KMS-11 (cell line): ENCODE measurements at regions not wholly inside any gene's neighbourhood (a gene's known extent, or its start where the extent isn't known, plus 50 kb on each side); places are given as distances from the start of the nearest gene placed in this dataset.

Source experiments
- H2AFZ ChIP-seq: fragments of 200-600 bp; sonication (generic); 2 replicates; pipeline ENCODE4 v1.6.1; 2016; ENCODE audit warnings: antibody characterized with exemption, mixed run types, low read depth
- H3K27ac ChIP-seq: fragments of 200-600 bp; sonication (generic); 2 replicates; pipeline ENCODE4 v1.6.1; 2016; ENCODE audit warnings: mild to moderate bottlenecking, mixed run types
- H3K27me3 ChIP-seq: fragments of 200-600 bp; sonication (generic); 2 replicates; pipeline ENCODE4 v1.6.1; 2017; ENCODE audit warnings: mild to moderate bottlenecking, low read depth, mixed run types, moderate library complexity; ENCODE audit not compliant: insufficient read depth
- H3K36me3 ChIP-seq: fragments of 200-600 bp; sonication (generic); 2 replicates; pipeline ENCODE4 v1.6.1; 2017; ENCODE audit warnings: mild to moderate bottlenecking, mixed run types; ENCODE audit not compliant: insufficient read depth
- H3K4me1 ChIP-seq: fragments of 200-600 bp; sonication (generic); 2 replicates; pipeline ENCODE4 v1.6.1; 2016; ENCODE audit warnings: mild to moderate bottlenecking, low read depth, mixed run types; ENCODE audit not compliant: poor library complexity, severe bottlenecking
- H3K4me2 ChIP-seq: fragments of 200-600 bp; sonication (generic); 2 replicates; pipeline ENCODE4 v1.7.0; 2016; ENCODE audit warnings: mild to moderate bottlenecking, mixed run types
- H3K4me3 ChIP-seq: fragments of 200-600 bp; sonication (generic); IDR thresholded peaks from 2 replicates; pipeline ENCODE4 v1.6.1; 2017; ENCODE audit warnings: low read depth, low read length, mixed read lengths; ENCODE audit not compliant: insufficient read depth
- H3K79me2 ChIP-seq: fragments of 200-600 bp; sonication (generic); 2 replicates; pipeline ENCODE4 v1.6.1; 2016; ENCODE audit warnings: low read depth, mixed run types; ENCODE audit not compliant: insufficient read depth
- H3K9ac ChIP-seq: fragments of 200-600 bp; sonication (generic); 2 replicates; pipeline ENCODE4 v1.6.1; 2016; ENCODE audit warnings: mild to moderate bottlenecking, mixed run types
- H4K20me1 ChIP-seq: fragments of 200-600 bp; sonication (generic); 2 replicates; pipeline ENCODE4 v1.6.1; 2016; ENCODE audit warnings: mild to moderate bottlenecking, mixed run types; ENCODE audit not compliant: insufficient read depth
- TF ChIP-seq, protein P1 (sequence below): fragments of 200-600 bp; sonication (generic); conservative IDR thresholded peaks from 2 replicates; pipeline ENCODE4 v1.6.1; 2017; ENCODE audit warnings: low read depth, mild to moderate bottlenecking, antibody characterized with exemption, low read length, moderate library complexity, mixed read lengths

DNA sequence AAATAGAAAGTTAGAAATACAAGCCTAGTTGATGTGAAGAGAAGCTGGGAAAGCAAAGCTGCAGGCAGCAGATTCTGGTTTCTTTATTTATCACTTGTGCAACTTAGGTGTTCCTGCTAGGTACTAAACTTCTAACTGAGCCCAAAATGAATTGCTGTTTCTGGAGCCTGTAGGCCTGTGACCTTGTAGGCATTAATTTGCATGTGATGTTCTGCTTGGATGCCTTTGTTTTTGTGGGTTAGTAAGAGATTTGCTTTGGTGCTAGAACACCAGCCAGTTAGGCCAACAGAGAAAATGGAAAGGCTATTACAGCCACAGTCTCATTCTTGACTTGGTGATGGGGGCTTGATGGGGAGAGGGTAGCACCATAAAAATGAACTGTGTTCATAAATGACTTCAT is 370.7 kb downstream of the PPP1R3A start:
- H3K4me1 ChIP-seq = no peaks in the 10 kb centered on the region
- no peak overlapping the region for H3K4me3 ChIP-seq
- H4K20me1 ChIP-seq = no peaks in the 10 kb centered on the region
- H2AFZ ChIP-seq = no peak overlapping the region
- no peak overlapping the region for H3K9ac ChIP-seq
- H3K27ac ChIP-seq = no peak overlapping the region
- no peaks in the 10 kb centered on the region for H3K79me2 ChIP-seq
- TF ChIP-seq, protein P1, sequence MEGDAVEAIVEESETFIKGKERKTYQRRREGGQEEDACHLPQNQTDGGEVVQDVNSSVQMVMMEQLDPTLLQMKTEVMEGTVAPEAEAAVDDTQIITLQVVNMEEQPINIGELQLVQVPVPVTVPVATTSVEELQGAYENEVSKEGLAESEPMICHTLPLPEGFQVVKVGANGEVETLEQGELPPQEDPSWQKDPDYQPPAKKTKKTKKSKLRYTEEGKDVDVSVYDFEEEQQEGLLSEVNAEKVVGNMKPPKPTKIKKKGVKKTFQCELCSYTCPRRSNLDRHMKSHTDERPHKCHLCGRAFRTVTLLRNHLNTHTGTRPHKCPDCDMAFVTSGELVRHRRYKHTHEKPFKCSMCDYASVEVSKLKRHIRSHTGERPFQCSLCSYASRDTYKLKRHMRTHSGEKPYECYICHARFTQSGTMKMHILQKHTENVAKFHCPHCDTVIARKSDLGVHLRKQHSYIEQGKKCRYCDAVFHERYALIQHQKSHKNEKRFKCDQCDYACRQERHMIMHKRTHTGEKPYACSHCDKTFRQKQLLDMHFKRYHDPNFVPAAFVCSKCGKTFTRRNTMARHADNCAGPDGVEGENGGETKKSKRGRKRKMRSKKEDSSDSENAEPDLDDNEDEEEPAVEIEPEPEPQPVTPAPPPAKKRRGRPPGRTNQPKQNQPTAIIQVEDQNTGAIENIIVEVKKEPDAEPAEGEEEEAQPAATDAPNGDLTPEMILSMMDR = no peak
- H3K4me2 ChIP-seq = no peak overlapping the region
- H3K36me3 ChIP-seq = no peaks in the 10 kb centered on the region
- H3K27me3 ChIP-seq = no peaks in the 10 kb centered on the region

DNA sequence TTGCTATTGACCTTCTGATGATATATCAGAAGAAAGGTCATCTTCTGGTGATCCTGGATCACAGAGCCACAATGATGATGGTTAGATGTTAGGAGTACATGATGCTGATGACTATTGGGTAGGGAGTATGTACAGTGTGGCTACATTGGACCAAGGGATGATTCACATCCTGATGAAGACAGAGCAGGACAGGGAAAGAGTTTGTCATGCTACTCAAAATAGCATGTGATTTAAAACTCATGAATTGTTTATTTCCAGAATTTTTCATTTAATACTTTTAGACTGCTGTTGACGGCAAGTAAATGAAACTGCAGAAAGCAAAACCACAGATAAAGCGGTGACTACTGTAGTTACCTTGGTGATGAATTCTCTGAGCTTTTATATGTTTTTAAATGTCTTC is 397.3 kb downstream of the PPP1R3A start:
- peaks cover 6% of the 10 kb centered on the region for H3K4me1 ChIP-seq
- H3K27ac ChIP-seq = no peak overlapping the region
- H2AFZ ChIP-seq = no peak overlapping the region
- H3K27me3 ChIP-seq = no peaks in the 10 kb centered on the region
- no peaks in the 10 kb centered on the region for H4K20me1 ChIP-seq
- H3K9ac ChIP-seq = no peak overlapping the region
- H3K36me3 ChIP-seq = no peaks in the 10 kb centered on the region
- no peak overlapping the region for H3K4me3 ChIP-seq
- H3K79me2 ChIP-seq = no peaks in the 10 kb centered on the region
- H3K4me2 ChIP-seq = no peak overlapping the region
- TF ChIP-seq, protein P1 = no peak

DNA sequence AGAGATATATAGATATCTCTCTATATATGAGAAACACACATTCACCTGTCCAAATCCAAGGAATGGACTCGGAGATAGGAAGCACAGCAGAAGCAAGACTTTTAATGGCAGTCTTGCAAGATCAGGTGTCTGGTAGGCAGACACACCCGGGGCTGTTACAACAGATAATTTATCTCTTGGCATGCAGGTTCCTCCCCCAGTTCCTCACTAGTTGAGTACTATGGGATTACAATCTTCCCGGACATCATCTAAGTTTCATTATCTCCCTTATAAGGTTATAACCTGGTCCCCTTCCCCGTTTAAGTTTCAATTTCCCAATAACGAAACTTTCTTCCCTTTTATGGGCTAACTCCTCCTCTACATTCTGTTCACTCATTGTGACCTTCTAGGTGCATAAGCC is 399.3 kb downstream of the PPP1R3A start:
- Histone ChIP-seq H3K4me3 (no peak overlapping the region), H3K9ac (no peak overlapping the region), H4K20me1 (no peaks in the 10 kb centered on the region), H3K36me3 (no peaks in the 10 kb centered on the region), H3K4me1 (peaks cover 6% of the 10 kb centered on the region), H3K27me3 (no peaks in the 10 kb centered on the region), H3K4me2 (no peak overlapping the region), H3K27ac (no peak overlapping the region), H3K79me2 (no peaks in the 10 kb centered on the region), H2AFZ (no peak overlapping the region)
- TF ChIP-seq, protein P1 = no peak

DNA sequence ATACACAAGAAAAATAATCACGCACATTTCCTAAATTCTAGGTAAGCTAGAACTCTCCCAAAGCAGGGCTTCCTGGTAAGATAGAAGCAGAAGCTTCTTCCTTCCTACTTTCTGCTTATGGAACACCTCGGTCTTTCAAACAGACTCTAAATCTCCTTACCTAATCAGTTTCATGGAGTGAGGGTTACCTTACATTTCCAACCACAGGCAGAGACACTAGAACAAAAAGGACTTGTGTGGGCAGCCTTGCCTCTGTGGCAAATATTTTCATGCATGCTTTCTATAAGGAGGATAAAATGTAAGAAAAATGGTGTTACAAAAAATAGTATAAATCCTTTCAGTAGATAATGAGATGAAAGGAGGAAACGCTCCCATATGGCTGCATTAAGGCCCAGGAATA is 386.3 kb upstream of the SMIM30 start:
- Histone ChIP-seq H2AFZ (no peak overlapping the region), H3K9ac (no peak overlapping the region), H3K4me2 (no peak overlapping the region), H3K27me3 (no peaks in the 10 kb centered on the region), H4K20me1 (no peaks in the 10 kb centered on the region), H3K36me3 (no peaks in the 10 kb centered on the region), H3K4me3 (no peak overlapping the region), H3K4me1 (no peaks in the 10 kb centered on the region), H3K27ac (no peak overlapping the region), H3K79me2 (no peaks in the 10 kb centered on the region)
- TF ChIP-seq, protein P1 = no peak
